Activated T-cell treated with anti-CD3 and anti-CD28 coated beads, Interleukin-2, amount 50 U/mL, for 24 hours (primary cell): ENCODE measurements at regions not wholly inside any gene's neighbourhood (a gene's known extent, or its start where the extent isn't known, plus 50 kb on each side); places are given as distances from the start of the nearest gene placed in this dataset.
"Not testable (repeated sequence)": the region's sequence is repeated elsewhere in the genome, so short reads cannot be mapped to it uniquely, and the experiment has no call there.

ENCODE experiments used
- DNase-seq: peaks from one replicate; pipeline ENCODE4 v3.0.0-alpha.2; 2020
- H3K27ac Mint-ChIP-seq: 2 replicates; pipeline ENCODE4 v1.8.0; 2020; ENCODE audit warnings: mild to moderate bottlenecking, mixed read lengths
- H3K27me3 Mint-ChIP-seq: 2 replicates; pipeline ENCODE4 v1.8.0; 2020; ENCODE audit warnings: mixed read lengths
- H3K36me3 Mint-ChIP-seq: 2 replicates; pipeline ENCODE4 v1.8.0; 2020; ENCODE audit warnings: low read depth, mixed read lengths
- H3K4me1 Mint-ChIP-seq: 2 replicates; pipeline ENCODE4 v1.8.0; 2020; ENCODE audit warnings: low read depth, mixed read lengths
- H3K4me3 Mint-ChIP-seq: 2 replicates; pipeline ENCODE4 v1.8.0; 2020; ENCODE audit warnings: mild to moderate bottlenecking, moderate library complexity, mixed read lengths
- H3K9me3 Mint-ChIP-seq: 2 replicates; pipeline ENCODE4 v1.8.0; 2020; ENCODE audit warnings: mixed read lengths

GRCh38 chr18:75745147-75745546 is 317.6 kb upstream of the SMIM21 start:
- Mint-ChIP-seq H3K27ac (no peak overlapping the region), H3K27me3 (no peaks in the 10 kb centered on the region), H3K4me1 (no peaks in the 10 kb centered on the region), H3K36me3 (no peaks in the 10 kb centered on the region), H3K9me3 (no peaks in the 10 kb centered on the region), H3K4me3 (no peak overlapping the region)
- DNase-seq, result no peak

DNA sequence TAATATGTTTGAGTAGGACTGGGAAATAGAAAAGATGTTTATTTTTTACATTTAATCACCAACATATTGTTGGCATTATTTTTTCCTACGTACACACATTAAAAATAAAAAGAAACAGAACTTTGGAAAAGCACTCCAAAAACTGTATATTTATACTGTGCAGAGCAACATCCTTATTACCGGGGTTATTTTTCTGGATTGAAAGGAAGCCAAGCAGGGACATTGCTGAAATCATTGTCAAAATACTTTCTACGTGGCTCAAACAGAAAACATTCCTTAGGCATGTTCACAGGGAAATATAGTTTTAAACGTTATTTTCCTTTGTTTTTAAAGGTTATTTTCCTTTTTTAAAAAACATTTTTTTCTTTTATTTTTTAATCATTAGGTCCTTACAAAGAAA is 315.0 kb upstream of the SMIM21 start:
- Mint-ChIP-seq H3K9me3 (no peaks in the 10 kb centered on the region), H3K4me1 (no peaks in the 10 kb centered on the region), H3K27ac (no peak overlapping the region), H3K27me3 (peaks cover 9% of the 10 kb centered on the region), H3K4me3 (no peak overlapping the region), H3K36me3 (no peaks in the 10 kb centered on the region)
- DNase-seq, result no peak

DNA sequence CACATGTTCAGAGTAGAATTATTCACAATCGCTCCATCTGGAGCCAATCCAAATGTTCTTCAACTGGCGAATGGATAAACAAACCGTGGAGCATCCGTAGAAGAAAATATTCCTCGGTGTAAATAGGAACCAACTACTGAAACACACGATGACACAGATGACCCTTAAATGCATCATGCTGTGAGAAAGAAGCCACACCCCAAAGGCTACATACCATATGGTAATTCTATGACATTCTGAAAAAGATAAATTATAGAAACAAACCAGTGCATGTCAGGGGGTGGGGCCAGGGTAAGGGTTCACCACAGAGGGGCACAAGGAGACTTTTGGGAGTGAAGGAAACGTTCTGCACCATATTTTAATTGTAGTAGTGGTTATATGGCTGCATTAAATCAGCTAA is 312.2 kb upstream of the SMIM21 start:
- DNase-seq, result no peak
- H3K4me3 Mint-ChIP-seq, result no peak overlapping the region
- H3K4me1 Mint-ChIP-seq, result no peaks in the 10 kb centered on the region
- H3K9me3 Mint-ChIP-seq, result peaks cover 14% of the 10 kb centered on the region
- H3K36me3 Mint-ChIP-seq, result no peaks in the 10 kb centered on the region
- H3K27me3 Mint-ChIP-seq, result peaks cover 12% of the 10 kb centered on the region
- no peak overlapping the region for H3K27ac Mint-ChIP-seq

- no peaks in the 10 kb centered on the region for H3K4me1 Mint-ChIP-seq
- H3K27ac Mint-ChIP-seq, result no peak overlapping the region
- H3K27me3 Mint-ChIP-seq, result peaks cover 18% of the 10 kb centered on the region
- no peaks in the 10 kb centered on the region for H3K36me3 Mint-ChIP-seq
- no peak overlapping the region for H3K4me3 Mint-ChIP-seq
- no peak for DNase-seq
- peaks cover 14% of the 10 kb centered on the region for H3K9me3 Mint-ChIP-seq
Measured at GRCh38 chr18:75735291-75735690, 307.8 kb upstream of the SMIM21 start.

DNA sequence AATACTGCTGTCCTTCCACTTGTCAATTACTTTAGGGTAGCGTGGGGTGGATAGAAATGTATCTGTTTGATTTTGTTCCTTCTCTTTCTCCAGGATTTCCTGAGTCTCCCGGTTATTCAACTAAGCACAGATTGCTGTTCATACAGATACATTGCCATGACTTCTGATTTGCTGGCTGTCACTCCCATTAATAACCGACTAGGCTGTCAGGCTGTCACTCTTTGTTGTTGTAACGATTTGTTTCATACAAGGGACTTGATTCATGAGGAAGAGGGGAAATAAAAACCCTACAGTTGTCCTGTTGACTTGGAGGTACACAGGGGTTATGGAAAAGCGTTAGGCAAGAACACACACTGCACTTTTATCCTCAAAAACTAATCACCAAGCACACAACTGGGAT is 302.7 kb upstream of the SMIM21 start:
- H3K9me3 Mint-ChIP-seq, result peaks cover 3% of the 10 kb centered on the region
- no peak for DNase-seq
- H3K27ac Mint-ChIP-seq, result no peak overlapping the region
- peaks cover 39% of the 10 kb centered on the region for H3K27me3 Mint-ChIP-seq
- H3K4me1 Mint-ChIP-seq, result no peaks in the 10 kb centered on the region
- H3K4me3 Mint-ChIP-seq, result no peak overlapping the region
- H3K36me3 Mint-ChIP-seq, result no peaks in the 10 kb centered on the region

- Mint-ChIP-seq H3K36me3 (no peaks in the 10 kb centered on the region), H3K4me3 (no peak overlapping the region), H3K27me3 (peaks cover 45% of the 10 kb centered on the region), H3K9me3 (no peaks in the 10 kb centered on the region), H3K27ac (no peak overlapping the region), H3K4me1 (no peaks in the 10 kb centered on the region)
- DNase-seq, result no peak
Measured at GRCh38 chr18:75728621-75729020, 301.1 kb upstream of the SMIM21 start.

DNA sequence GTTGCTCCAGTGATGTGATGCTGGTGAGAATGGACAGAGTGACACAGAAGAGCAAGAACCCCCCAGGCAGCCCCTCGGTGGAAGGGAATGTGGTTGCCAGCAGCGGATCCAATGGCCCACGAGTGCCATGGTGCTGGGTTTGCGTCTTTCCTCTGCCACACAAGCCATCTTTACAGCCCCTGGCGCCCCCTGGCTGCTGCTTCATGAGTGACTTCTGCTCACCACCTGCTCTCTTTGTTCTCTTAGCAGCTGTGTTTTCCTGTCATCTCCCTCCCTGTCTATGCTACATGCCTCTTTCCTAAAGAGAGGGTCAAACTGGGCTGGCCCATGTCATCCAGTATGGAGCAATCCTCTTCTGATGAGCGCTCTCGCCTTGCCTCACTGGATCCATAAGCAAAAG is 300.0 kb upstream of the SMIM21 start:
- Mint-ChIP-seq H3K27me3 (peaks cover 46% of the 10 kb centered on the region), H3K9me3 (no peaks in the 10 kb centered on the region), H3K4me1 (no peaks in the 10 kb centered on the region), H3K4me3 (no peak overlapping the region), H3K36me3 (no peaks in the 10 kb centered on the region), H3K27ac (no peak overlapping the region)
- peak; percentile 36 for DNase-seq

DNA sequence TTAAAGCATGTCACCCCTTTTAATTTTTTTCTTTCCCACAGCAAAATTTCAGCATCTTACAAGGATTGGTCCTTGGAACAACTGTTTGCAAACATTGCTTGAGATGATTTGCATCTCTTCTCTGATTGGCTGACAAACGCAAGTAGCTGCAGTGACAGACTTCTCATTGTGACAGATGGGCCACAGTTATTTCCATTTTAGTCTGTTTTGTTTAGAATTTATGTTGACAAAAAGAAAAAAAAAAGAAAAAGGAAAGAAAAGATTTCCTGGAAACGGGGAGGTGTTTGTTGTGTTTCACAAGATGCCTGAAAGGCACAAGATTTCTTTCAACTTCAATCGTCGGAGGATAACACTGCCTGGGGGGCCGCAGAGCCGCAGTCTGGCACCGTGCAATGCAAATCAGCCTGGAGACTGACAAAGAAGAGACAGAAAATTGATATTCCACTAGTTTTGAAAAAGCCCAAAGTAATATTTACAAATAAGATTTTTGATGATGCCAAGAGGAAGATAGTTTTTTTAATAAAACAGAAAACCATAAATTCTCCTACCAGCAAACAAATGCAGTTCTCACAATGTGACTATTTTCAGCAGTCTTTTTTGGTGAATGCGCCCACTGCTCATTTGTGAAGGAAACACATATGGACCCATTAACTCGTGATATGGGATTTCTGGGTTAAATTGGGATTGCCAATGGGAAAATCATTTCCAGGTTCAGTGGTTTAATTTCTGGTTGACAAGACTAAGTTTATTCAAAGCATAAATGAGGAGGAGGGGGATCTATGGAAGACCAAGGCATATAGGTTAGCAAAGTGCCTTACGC is 296.2 kb upstream of the SMIM21 start:
- peaks cover 33% of the 10 kb centered on the region for H3K27me3 Mint-ChIP-seq
- H3K4me1 Mint-ChIP-seq, result no peaks in the 10 kb centered on the region
- DNase-seq, result no peak
- no peak overlapping the region for H3K27ac Mint-ChIP-seq
- peaks cover 5% of the 10 kb centered on the region for H3K9me3 Mint-ChIP-seq
- no peaks in the 10 kb centered on the region for H3K36me3 Mint-ChIP-seq
- H3K4me3 Mint-ChIP-seq, result no peak overlapping the region

DNA sequence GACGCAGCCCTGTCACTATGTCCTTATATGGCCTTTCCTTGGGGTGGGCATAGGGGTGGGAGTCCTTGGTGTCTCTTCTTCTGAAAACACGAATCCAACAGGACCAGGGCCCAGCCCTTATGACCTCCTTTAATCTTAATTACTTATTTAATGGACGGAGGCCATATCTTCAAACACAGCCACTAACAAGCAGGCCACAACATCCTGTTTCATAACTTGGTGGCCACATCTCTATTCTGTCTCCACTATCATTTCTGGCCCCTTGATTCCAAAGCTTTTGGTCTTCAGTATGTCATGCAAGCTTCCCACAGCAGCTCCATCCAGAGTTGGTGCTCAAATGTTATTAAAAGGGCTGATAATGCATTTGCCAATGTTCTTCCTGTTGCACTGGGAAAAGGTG is 287.3 kb upstream of the SMIM21 start:
- Mint-ChIP-seq H3K27me3 (peaks cover 4% of the 10 kb centered on the region), H3K4me1 (no peaks in the 10 kb centered on the region), H3K4me3 (no peak overlapping the region), H3K36me3 (no peaks in the 10 kb centered on the region), H3K9me3 (peaks cover under 1% of the 10 kb centered on the region), H3K27ac (no peak overlapping the region)
- DNase-seq, result no peak

- not testable (repeated sequence) for H3K27ac Mint-ChIP-seq, H3K9me3 Mint-ChIP-seq, DNase-seq
Measured at GRCh38 chr18:75712124-75712867, 284.8 kb upstream of the SMIM21 start.

GRCh38 chr18:75700561-75700960 is 273.1 kb upstream of the SMIM21 start:
- H3K9me3 Mint-ChIP-seq, result no peaks in the 10 kb centered on the region
- peaks cover 6% of the 10 kb centered on the region for H3K27me3 Mint-ChIP-seq
- H3K36me3 Mint-ChIP-seq, result no peaks in the 10 kb centered on the region

More at GRCh38 chr18:75712124-75712867, 284.8 kb upstream of the SMIM21 start:
- H3K36me3 Mint-ChIP-seq, H3K4me1 Mint-ChIP-seq, H3K27me3 Mint-ChIP-seq, H3K4me3 Mint-ChIP-seq: not testable (repeated sequence)

GRCh38 chr18:75698861-75699260 is 271.4 kb upstream of the SMIM21 start:
- Mint-ChIP-seq H3K9me3 (no peaks in the 10 kb centered on the region), H3K4me1 (no peaks in the 10 kb centered on the region), H3K27ac (no peak overlapping the region)

More at GRCh38 chr18:75700561-75700960, 273.1 kb upstream of the SMIM21 start:
- DNase-seq, result no peak
- Mint-ChIP-seq H3K4me3 (no peak overlapping the region), H3K27ac (no peak overlapping the region), H3K4me1 (no peaks in the 10 kb centered on the region)

GRCh38 chr18:75697493-75697892 is 270.0 kb upstream of the SMIM21 start:
- DNase-seq, result no peak
- H3K27ac Mint-ChIP-seq, result no peak overlapping the region
- H3K4me1 Mint-ChIP-seq, result no peaks in the 10 kb centered on the region
- H3K9me3 Mint-ChIP-seq, result no peaks in the 10 kb centered on the region
- H3K27me3 Mint-ChIP-seq, result peaks cover 3% of the 10 kb centered on the region
- H3K4me3 Mint-ChIP-seq, result no peak overlapping the region
- H3K36me3 Mint-ChIP-seq, result no peaks in the 10 kb centered on the region

More at GRCh38 chr18:75698861-75699260, 271.4 kb upstream of the SMIM21 start:
- DNase-seq, result no peak
- Mint-ChIP-seq H3K27me3 (peaks cover 6% of the 10 kb centered on the region), H3K36me3 (no peaks in the 10 kb centered on the region), H3K4me3 (no peak overlapping the region)

DNA sequence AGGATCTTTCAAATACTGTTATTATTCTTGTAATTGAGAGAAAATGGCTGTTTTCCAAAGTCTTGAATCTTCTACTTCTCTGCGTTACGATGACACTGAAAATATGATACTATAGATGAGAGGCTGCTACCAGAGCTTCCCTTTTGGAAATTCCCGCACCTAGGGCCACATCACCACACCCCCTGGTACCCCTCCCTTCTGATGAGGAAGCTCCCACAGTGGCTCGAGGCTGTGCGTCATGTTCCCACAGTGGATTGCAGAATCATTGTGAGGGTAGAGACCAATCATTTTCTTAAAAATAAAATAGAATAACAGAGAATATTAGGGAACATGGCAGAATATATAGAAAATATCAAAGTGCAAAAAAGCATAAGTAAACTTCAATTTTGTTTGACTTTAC is 268.9 kb upstream of the SMIM21 start:
- Mint-ChIP-seq H3K36me3 (no peaks in the 10 kb centered on the region), H3K27ac (no peak overlapping the region), H3K4me3 (no peak overlapping the region), H3K27me3 (no peaks in the 10 kb centered on the region), H3K4me1 (no peaks in the 10 kb centered on the region), H3K9me3 (no peaks in the 10 kb centered on the region)
- no peak for DNase-seq

- Mint-ChIP-seq H3K9me3 (no peaks in the 10 kb centered on the region), H3K36me3 (no peaks in the 10 kb centered on the region), H3K27ac (no peak overlapping the region), H3K4me1 (no peaks in the 10 kb centered on the region), H3K4me3 (no peak overlapping the region), H3K27me3 (no peaks in the 10 kb centered on the region)
- DNase-seq, result no peak
Measured at GRCh38 chr18:75694292-75694691, 266.8 kb upstream of the SMIM21 start.
